ENCODE measurements at regions not wholly inside any gene's neighbourhood (a gene's known extent, or its start where the extent isn't known, plus 50 kb on each side); places are given as distances from the start of the nearest gene placed in this dataset.

DNA sequence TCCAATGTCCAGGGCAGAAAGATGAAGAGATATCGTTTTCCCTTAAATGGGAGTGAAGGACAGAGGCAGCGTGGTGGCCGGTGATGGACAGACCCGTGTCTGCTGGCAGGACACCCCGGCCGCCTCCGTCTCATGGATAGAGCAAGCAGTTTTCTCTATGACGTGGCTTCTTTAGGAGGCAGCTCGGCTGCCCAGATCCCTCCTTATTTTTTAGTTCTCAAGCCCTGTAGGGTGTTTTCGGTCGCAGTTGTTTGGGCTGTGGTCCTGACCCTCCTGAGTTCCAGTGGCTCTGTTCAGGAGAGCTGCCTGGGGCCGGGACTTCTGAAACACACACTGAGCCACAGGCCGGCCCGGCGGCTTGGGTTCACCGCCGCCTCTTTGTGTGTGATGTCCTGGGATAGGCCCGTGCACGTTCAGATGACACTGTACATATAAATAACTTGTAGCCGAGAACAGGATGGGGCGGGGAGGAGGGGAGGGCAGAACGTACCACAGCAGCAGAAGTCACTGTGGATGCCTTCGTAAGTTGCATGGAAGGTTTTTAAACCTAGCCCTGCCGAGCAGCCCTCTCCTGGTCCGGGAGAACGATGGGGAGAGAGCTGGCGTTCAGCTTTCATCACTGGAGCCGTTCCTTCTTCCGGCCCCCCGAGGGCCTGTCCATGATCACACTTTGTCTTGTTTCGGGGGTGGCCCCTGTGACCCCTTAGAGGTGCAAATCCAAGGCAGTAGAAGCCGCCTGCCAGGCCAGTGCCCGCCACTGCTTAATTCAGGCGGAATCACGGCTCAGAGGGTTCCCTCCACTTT lies 65.2 kb downstream of the SIK1 start:
- TF ChIP-seq, protein P1, sequence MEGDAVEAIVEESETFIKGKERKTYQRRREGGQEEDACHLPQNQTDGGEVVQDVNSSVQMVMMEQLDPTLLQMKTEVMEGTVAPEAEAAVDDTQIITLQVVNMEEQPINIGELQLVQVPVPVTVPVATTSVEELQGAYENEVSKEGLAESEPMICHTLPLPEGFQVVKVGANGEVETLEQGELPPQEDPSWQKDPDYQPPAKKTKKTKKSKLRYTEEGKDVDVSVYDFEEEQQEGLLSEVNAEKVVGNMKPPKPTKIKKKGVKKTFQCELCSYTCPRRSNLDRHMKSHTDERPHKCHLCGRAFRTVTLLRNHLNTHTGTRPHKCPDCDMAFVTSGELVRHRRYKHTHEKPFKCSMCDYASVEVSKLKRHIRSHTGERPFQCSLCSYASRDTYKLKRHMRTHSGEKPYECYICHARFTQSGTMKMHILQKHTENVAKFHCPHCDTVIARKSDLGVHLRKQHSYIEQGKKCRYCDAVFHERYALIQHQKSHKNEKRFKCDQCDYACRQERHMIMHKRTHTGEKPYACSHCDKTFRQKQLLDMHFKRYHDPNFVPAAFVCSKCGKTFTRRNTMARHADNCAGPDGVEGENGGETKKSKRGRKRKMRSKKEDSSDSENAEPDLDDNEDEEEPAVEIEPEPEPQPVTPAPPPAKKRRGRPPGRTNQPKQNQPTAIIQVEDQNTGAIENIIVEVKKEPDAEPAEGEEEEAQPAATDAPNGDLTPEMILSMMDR (IDR thresholded peaks at IDR 0.05; ENCODE audit: low read length) = no peak
- TF ChIP-seq EZH2 (IDR thresholded peaks at IDR 0.05; ENCODE audit: borderline replicate concordance, low read length) = no peak
